HG03354 (cell line): ENCODE measurements at regions not wholly inside any gene's neighbourhood (a gene's known extent, or its start where the extent isn't known, plus 50 kb on each side); places are given as distances from the start of the nearest gene placed in this dataset.
A peak's percentile ranks its signal among the peaks of the same experiment; 100 is the strongest.
"Not testable (repeated sequence)": the region's sequence is repeated elsewhere in the genome, so short reads cannot be mapped to it uniquely, and the experiment has no call there.

Experiments used
- ATAC-seq: cut with Tn5 transposase; IDR thresholded peaks from one replicate; pipeline ENCODE4 v1.9.1; 2021; ENCODE audit warnings: mild to moderate bottlenecking; ENCODE audit not compliant: unreplicated experiment, poor library complexity, severe bottlenecking

DNA sequence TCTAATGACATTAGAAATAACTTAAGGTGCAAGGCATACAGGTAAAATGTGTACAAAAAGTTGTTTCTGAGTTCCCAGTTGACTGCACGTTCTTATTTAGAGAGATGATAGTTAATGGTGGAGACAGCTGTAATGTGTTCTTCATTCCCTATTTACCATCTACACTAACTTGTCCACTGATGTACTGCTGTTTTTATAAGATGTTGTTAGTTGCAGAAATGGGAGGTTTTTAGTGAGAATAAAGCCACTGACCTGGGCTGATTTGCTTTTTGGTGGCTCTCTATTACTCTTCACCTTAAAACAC lies 122.9 kb upstream of the LYPLAL1 start:
- ATAC-seq, result no peak

DNA sequence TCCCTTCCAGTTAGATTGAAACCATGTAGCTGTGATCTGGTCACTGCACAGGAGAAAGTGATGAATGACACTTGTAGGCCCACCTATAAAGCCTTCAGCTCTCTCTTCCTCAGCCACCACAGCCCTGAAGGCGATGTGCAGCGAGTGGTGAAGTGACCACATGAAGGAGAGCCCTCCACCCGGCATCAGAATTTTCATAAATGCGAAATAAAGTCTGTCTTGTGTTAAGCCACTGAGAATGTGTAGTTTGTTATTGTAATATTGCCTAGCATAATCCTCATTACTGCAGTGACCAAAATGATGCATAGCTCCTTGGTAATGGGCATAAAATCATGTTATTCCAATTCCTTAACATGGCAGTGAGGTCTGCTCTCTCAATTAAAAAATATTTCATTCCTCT lies 122.1 kb upstream of the LYPLAL1 start:
- ATAC-seq, result no peak

DNA sequence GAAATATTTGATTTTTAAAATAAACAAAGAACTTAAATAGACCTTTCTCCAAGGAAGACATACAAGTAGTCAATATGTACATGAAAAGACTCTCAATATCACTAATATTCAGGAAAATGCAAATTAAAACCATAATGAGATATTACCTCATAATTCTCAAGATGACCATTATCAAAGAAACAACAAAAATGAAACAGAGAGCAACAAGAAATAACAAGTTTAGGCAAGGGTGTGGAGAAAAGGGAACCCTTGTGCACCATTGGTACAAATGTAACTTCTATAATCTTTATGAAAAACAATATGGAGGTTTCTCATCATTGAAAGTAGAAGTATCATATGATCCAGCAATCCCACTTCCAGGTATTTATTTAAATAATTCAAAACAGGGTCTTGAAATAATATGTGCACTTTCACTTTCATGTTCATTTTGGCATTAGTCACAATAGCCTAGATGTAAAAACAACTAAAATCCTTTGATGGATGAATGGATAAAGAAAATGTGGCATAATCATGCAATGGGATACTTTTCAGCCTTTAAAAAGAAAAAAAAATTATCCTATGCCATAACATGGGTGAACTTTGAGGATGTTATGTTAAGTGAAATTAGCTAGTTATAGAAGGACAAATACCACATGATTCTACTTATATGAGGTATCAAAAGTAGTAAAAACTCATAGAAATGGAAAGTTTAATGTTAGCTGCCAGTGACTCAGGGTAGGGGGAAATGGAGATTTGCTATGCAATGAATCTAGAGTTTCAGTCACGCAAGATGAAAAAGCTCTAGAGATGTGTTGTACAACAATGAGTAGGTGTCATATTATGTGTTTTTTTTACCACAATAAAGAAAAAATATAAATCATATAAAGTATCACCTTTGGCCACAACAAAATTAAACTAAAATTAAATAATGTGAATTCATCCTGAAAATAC lies 114.5 kb upstream of the LYPLAL1 start:
- no peak for ATAC-seq

DNA sequence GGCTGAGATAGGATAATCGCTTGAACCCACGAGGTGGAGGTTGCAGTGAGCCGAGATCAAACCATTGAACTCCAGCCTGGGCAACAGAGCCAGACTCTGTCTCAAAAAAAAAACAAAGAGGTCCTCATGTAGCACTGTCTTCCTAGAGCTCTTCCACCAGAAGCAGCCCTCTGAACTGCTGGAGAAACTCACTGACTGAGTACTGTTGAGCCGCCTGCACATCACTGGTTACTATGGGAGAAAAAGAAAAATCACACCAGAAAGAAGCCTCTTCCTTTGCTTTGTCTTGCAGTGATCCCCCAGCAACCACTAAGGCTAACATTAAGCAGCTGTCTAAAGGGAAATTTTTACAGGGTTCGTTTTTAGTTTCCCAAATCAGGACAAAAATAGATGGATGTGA lies 112.9 kb upstream of the LYPLAL1 start:
- no peak for ATAC-seq

DNA sequence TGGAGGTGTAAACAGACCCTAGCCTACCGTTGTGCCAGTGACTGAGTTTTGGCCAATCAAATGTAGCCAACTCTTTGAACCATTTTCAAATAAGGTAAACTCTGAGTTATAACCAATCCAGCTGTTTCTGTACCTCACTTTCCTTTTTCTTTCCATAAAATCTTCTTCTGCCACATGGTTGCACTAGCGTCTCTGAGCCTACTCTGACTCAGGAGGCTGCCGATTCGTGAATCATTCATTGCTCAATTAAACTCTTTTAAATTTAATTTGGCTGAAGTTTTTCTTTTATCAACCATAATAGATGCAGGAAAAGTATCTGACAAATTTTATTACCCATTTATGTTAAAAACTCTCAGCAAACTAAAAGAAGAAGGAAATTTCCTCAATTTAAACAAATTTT lies 111.5 kb upstream of the LYPLAL1 start:
- ATAC-seq, result no peak

DNA sequence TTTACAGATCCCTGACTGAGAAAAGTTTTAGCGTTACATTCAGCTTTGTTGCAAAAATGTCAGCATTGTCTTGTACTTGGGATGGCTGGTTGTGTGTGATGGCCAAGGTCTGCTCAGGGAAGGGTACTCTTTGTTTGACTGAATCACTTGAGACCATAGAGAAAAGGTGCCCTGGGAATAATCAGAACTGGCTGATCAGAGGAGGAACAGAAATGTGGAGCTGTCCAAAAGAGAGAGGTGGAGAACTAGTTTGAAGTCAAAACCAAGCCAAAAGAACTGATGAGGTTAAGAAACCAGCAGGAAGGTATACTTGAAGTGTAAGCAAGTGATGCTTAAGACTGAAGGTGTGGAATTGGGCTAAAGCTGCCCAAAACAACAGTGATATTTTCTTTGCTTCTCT lies 107.6 kb upstream of the LYPLAL1 start:
- ATAC-seq, result no peak

DNA sequence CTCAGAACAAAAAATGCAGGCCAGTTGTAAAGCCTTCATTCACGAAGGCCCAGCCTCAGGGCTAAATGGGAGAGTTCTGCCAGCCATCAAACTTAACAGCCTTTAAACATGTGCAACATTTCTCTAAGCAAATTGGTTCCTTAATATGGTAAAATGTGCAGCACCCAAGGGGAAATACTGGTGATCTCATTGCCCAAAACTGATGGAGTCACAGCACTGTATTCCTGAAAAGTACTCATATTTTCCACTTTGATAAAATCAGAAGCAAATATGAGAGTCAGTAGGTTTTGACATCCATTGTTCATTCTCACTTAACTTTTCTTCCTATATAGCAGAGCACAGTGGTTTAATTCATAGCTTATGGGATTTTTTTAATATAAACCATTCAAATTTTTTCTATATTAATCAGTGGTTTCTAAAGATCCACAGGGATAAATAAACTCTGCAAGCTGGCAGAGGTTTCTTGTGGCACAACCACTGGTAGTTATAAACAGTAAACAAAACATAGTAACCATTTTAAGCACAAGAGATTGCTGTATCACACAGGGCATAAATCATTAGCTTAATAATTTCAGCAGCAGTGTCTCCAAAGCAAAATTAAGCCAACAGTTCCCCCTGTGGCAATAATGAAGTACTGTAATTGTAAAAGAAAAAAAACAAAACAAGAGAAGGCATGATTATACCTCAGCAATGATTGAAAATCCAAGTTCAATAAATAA lies 106.9 kb upstream of the LYPLAL1 start:
- ATAC-seq, result peak; percentile 83

DNA sequence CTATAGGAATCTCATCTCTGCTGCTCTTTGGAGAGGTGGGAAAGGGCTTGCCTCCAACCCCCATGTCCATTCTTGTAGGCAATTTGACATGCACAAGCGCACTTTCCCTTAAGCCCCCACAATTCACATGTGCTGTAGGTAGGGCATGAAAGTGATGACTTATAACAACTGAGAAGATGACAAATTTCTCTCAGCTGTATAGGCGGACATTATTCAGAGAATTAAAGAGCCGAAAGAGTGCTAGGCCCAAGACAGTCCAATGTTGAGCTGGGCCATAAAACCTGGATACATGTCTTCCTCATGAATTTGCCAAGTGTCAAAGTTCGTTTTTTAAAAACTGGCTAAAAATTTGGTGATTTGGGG lies 106.3 kb upstream of the LYPLAL1 start:
- peak; percentile 8 for ATAC-seq

DNA sequence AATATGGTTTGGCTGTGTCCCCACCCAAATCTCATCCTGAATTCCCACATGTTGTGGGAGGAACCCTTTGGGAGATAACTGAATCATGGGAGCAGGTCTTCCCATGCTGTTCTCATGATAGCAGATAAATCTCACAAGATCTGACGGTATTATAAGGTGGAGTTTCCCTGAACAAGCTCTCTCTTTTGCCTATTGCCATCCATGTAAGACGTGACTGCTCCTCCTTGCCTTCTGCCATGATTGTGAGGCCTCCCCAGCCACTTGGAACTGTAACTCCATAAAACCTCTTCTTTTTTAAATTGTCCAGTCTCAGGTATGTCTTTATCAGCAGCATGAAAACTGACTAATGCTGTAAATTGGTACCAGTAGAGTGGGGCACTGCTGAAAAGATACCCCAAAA lies 103.3 kb upstream of the LYPLAL1 start:
- ATAC-seq, result not testable (repeated sequence)

DNA sequence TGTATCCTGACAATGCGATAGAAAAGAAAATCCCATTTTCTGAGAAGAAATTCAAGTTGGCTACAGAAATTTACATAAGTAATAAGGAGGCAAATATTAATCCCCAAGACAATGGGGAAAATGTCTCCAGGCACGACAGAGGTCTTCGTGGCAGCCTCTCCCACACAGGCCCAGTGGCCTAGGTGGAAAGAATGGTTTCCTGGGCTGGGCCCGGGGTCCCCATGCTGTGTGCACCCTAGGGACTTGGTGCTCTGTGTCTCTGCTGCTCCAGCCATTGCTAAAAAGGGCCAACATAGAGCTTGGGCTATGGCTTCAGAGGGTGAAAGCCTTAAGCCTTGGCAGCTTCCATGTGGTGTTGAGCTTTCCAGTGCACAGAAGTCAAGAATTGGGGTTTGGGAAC lies 102.5 kb upstream of the LYPLAL1 start:
- ATAC-seq, result no peak

DNA sequence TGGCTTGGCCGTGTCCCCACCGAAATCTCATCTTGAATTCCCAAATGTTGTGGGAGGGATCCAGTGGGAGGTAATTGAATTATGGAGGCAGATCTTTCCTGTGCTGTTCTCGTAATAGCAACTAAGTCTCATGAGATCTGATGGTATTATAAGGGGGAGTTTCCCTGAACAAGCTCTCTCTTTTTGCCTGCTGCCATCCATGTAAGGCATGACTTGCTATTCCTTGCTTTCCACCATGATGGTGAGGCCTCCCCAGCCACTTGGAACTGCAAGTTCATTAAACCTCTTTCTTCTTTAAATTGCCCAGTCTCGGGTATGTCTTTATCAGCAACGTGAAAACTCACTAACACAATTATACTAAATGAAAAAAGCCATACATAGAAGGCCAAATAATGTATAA lies 101.3 kb upstream of the LYPLAL1 start:
- no peak for ATAC-seq

DNA sequence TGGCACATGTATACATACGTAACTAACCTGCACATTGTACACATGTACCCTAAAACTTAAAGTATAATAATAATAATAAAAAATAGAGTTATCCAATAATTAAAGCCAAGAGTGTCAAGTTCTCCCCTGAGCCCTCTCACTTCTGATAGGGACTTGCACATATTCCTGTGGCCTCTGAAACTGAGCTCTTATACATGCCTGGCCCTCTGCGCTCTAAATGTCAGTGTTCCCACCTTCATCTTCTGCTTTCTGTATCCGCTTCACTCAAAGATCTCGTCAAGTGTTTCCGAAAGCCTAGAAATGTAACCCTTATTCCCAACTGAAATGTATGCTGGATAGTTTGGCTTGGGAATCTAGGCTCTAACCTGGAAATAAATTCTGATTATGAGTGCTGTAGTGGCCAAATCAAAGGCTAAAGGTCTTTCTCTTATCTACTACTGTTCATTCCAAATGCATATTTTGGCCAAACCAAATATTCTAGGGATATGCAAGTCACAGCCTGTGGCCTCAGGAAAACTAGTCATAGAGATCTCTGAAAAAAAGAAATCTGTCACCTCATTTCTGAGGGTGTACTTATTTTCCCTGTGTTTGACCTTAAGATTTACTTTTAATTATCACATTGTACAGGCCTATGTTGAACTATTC lies 99.5 kb upstream of the LYPLAL1 start:
- no peak for ATAC-seq

DNA sequence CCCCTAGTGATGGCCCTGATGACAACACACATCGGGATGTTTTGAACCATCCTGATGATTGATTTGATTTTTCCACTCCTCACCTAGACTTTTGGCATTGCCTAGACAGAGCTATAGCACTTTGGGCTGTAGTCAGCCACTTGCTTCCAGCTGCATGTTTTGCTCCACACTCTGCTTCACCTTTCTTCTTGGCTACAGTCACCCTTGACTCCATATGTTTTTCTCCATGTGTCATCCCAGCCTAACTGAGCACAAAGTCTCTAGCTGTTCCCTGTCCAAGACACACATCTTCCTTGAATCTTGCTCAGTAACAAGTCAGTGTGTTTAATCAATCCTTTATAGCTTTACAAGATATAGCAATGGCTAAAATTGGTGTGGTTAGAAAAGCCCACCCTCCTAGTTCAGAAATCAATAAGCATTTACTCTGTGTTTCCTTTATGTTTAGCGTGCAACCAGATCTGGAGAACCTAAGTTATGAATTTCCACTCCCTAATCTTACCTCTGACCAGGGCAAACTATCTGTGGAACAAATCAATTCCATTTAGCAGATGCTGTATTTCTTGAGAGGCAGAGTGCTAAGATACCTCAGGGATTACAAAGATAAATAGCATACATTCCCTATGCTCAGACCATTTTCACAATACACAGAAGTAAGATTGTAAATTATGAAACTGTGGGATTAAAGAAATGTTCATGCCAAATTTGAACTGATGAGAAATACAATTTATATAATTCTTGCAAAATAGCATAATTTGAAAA lies 98.4 kb upstream of the LYPLAL1 start:
- no peak for ATAC-seq

DNA sequence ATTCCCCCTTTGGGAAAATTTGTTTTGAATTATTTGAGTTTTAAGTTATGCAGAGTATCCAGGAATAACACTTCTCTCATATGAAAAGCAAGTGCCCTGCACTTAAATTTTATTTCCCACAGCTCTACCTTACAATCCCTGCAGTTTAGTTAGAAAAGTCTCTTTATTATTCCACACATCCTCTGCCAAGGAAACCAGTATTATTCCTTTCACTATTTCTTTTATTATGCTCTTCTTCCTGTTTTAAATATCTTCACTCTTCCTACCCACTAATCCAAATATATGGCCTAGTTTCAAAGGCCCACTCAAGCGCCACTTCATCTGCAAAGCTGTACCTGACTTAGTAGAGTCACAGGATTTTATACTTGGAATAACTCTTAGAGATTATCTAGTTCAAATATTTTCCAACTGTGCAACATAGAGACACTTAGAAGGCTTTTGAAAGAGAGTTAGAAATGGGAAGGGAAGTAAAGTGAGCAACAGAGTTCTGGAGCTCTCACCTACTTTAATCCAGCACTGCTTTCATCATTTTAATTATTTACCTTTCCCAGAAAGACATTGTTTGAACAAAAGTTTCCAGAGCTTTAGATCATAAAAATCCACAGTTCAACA lies 97.2 kb upstream of the LYPLAL1 start:
- no peak for ATAC-seq

DNA sequence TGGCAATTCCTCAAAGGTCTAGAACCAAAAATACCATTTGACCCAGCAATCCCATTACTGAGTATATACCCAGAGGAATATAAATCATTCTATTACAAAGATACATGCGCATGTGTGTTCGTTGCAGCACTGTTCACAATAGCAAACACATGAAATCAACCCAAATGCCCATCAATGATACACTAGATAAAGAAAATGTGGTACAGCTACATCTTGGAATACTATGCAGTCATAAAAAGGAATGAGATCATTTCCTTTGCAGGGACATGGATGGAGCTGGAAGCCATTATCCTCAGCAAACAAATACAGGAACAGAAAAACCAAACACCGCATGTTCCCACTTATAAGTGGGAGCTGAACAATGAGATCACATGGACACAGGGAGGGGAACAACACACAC lies 95.9 kb upstream of the LYPLAL1 start:
- not testable (repeated sequence) for ATAC-seq

DNA sequence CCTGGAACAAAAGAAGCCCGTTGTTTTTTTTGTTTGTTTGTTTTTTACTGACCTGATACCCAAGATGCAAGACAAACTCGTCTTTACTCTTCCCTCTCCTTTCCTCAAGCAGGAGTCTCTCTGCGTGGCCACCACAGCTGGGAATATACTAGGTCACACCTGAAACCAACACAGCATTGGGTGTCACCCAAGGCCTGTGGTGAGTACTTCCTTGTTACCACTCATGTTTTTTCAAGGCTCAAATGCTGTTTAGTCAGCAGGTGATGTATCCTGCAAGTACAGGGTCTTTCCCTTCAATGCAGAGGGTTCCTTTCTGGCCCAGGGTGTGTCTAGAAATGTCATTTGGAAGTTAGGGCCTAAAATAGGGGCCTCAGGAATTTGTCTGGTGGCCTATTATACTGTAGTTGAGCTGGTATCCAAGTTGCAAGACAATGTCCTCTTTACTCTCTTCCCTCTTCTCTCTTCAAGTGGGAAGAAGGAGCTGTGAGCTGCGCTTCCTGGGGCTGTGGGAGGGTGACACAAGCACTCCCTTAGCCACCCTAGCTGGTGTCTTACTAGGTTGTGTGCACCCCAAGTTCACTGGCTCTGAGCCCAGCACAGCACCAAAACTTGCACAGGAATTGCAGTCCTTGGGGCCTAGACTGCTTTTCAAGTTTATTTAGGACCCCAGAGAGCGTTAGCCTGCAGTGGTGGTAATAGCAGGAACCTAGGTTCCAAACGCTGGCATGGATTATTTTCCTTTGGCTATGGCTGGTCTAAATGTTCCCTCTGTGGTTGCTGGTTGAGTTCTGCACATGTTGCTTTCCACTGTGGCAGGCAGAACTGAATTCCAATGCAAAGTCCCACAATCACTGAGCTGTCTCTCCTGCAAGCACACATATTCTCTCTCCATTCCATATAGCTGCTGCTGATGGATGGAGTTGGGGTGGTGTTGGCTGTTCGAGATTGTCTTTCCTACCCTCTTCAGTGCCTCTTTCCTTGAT lies 91.4 kb upstream of the LYPLAL1 start:
- peak; percentile 73 for ATAC-seq

DNA sequence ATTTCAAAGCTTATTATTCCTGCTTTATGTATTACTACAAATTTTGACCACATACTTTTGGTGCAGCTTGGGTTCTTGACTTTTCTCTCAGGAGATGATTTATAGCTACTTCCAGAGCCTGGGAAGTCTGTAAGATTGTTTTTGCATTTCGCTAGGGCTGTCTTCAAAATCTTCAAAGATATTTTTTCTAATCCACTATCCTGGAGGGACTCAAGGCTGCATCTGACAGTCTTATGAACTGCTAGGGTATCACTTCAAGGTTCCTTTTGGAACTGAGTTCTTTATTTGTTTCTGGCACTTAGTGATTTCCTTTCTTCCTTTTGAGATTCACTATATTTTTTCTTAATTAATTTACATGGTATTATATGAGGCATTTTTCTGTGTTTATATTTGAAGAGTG lies 90.0 kb upstream of the LYPLAL1 start:
- no peak for ATAC-seq

DNA sequence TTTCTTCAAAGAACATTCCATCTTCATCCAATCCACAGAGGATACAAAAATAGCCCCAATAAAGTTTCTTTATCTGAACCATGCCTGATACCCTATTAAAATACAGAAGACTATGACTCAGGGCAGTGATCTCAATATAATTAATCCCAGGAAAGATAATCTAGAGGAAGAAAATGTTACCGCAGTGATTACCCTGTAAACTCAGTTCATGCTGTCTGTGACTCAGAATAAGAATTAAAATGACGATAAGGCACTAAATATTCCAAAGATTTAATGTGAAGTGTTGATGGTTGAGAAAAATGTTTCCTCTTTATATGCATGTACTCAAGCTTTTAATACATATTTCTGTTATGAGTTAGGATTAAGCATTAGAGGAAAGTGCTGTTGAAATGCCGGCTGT lies 88.6 kb upstream of the LYPLAL1 start:
- no peak for ATAC-seq

DNA sequence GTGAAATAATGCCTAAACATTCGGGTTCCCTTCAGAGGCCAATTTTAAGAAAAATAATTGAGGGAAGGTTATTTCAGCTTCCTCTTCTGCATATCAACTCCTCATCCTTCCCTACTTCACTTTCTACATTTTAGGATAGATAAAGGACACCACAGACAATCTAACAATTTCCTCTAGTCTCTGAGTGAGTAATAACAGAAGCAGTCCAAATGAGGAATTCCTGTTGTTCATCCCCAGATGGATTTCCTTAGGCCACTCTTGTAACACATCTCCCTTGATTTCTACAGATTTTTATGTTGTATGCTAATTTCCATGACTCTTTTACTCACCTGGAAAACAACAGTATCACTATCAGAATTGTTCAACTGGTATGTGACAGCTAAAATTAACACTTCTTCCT lies 87.7 kb upstream of the LYPLAL1 start:
- ATAC-seq, result no peak
